ENCODE measurements at regions not wholly inside any gene's neighbourhood (a gene's known extent, or its start where the extent isn't known, plus 50 kb on each side); places are given as distances from the start of the nearest gene placed in this dataset.

GRCh38 chr10:65496541-65496940 is 1429.3 kb upstream of the LRRTM3 start:
- DNase-seq: no peak
- Mint-ChIP-seq H3K27me3 (ENCODE audit: insufficient read depth) (no peaks in the 10 kb centered on the region), H3K36me3 (ENCODE audit: low read depth) (no peaks in the 10 kb centered on the region), H3K9me3 (no peaks in the 10 kb centered on the region), H3K27ac (no peak overlapping the region), H3K4me3 (no peak overlapping the region), H3K4me1 (peaks cover 6% of the 10 kb centered on the region)
- no peak overlapping the region for H3K4me3 ChIP-seq (ENCODE audit: low read length)
- H3K9me3 ChIP-seq (ENCODE audit: control insufficient read depth, low read length): no peaks in the 10 kb centered on the region
- H3K27me3 ChIP-seq (ENCODE audit: control insufficient read depth, insufficient read depth, low read length, poor library complexity, severe bottlenecking): no peaks in the 10 kb centered on the region
- H3K27ac ChIP-seq (ENCODE audit: low read depth, low read length): no peak overlapping the region
- WGBS, 2 experiments (ENCODE audit: insufficient coverage in 1 of 2, insufficient read length in 1 of 2): 90 to 100% methylated on average over 1 to 5 of the region's 5 CpGs
- no peak for TF ChIP-seq CTCF (conservative IDR thresholded peaks at IDR 0.05)
- H3K36me3 ChIP-seq (ENCODE audit: control insufficient read depth, insufficient read depth, low read length): no peaks in the 10 kb centered on the region
- no peak overlapping the region for H3K9ac ChIP-seq (ENCODE audit: extremely low read depth, low read length, poor library complexity, severe bottlenecking)
- no peaks in the 10 kb centered on the region for H3K4me1 ChIP-seq (ENCODE audit: control insufficient read depth, insufficient read depth, low read length)

DNA sequence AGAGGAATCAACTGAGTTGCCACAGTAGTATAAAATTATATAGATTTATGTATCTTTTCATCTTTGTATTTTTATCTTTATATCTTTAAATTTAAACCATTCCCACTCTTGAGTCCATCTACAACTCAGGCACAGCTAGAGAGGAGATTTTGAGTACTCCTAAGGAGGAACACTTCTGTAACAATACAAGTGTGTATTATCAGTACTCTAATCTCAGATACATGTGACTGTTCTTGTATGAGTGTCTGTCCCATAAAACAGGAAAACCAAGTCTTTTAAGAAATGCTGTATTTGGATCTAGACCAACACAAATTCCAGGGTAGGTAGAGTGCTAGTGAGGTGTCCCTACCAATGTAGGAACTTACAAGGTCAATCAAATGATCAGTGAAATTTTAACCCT is 1428.0 kb upstream of the LRRTM3 start:
- Histone ChIP-seq H3K9me3 (ENCODE audit: control insufficient read depth, low read length) (no peaks in the 10 kb centered on the region), H3K4me3 (ENCODE audit: low read length) (no peak overlapping the region), H3K36me3 (ENCODE audit: control insufficient read depth, insufficient read depth, low read length) (no peaks in the 10 kb centered on the region), H3K27ac (ENCODE audit: low read depth, low read length) (no peak overlapping the region), H3K4me1 (ENCODE audit: control insufficient read depth, insufficient read depth, low read length) (no peaks in the 10 kb centered on the region), H3K27me3 (ENCODE audit: control insufficient read depth, insufficient read depth, low read length, poor library complexity, severe bottlenecking) (no peaks in the 10 kb centered on the region), H3K9ac (ENCODE audit: extremely low read depth, low read length, poor library complexity, severe bottlenecking) (no peak overlapping the region)
- Mint-ChIP-seq H3K27me3 (ENCODE audit: insufficient read depth) (no peaks in the 10 kb centered on the region), H3K27ac (no peak overlapping the region), H3K4me3 (no peak overlapping the region), H3K36me3 (ENCODE audit: low read depth) (no peaks in the 10 kb centered on the region), H3K9me3 (no peaks in the 10 kb centered on the region), H3K4me1 (peaks cover 6% of the 10 kb centered on the region)
- TF ChIP-seq CTCF (conservative IDR thresholded peaks at IDR 0.05): no peak
- no peak for DNase-seq

GRCh38 chr10:65500716-65501115 is 1425.1 kb upstream of the LRRTM3 start:
- Mint-ChIP-seq H3K27me3 (ENCODE audit: insufficient read depth) (no peaks in the 10 kb centered on the region), H3K27ac (no peak overlapping the region), H3K4me1 (peaks cover 6% of the 10 kb centered on the region), H3K36me3 (ENCODE audit: low read depth) (no peaks in the 10 kb centered on the region), H3K9me3 (no peaks in the 10 kb centered on the region), H3K4me3 (no peak overlapping the region)
- DNase-seq: no peak
- TF ChIP-seq CTCF (conservative IDR thresholded peaks at IDR 0.05): no peak
- WGBS, 2 experiments (ENCODE audit: insufficient coverage in 1 of 2, insufficient read length in 1 of 2): 100% methylated on average over 1 of the region's 1 CpG
- Histone ChIP-seq H3K9me3 (ENCODE audit: control insufficient read depth, low read length) (no peaks in the 10 kb centered on the region), H3K4me1 (ENCODE audit: control insufficient read depth, insufficient read depth, low read length) (no peaks in the 10 kb centered on the region), H3K27ac (ENCODE audit: low read depth, low read length) (no peak overlapping the region), H3K9ac (ENCODE audit: extremely low read depth, low read length, poor library complexity, severe bottlenecking) (no peak overlapping the region), H3K27me3 (ENCODE audit: control insufficient read depth, insufficient read depth, low read length, poor library complexity, severe bottlenecking) (no peaks in the 10 kb centered on the region), H3K4me3 (ENCODE audit: low read length) (no peak overlapping the region), H3K36me3 (ENCODE audit: control insufficient read depth, insufficient read depth, low read length) (no peaks in the 10 kb centered on the region)
